ENCODE measurements at regions not wholly inside any gene's neighbourhood (a gene's known extent, or its start where the extent isn't known, plus 50 kb on each side); places are given as distances from the start of the nearest gene placed in this dataset.

DNA sequence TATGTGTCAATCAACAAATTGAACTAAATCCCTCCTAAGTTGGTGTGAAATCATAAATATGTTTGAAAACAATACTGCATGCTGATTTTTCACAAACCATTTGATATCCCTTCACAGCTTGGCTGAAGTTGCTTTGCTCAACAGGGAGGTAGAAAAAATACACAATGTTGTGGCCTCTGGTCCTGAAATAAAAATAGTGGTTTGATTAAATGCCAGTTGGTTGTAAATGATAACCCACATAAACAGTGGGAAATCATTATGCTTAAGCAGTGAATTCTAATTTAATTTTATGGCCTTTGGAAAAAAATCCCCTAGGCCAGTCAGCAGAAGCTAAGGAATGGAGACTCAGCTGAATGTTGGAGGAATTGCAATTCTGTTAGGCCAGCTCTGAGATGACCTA, 359.4 kb upstream of the CWC22 start:
- TF ChIP-seq, protein P1, sequence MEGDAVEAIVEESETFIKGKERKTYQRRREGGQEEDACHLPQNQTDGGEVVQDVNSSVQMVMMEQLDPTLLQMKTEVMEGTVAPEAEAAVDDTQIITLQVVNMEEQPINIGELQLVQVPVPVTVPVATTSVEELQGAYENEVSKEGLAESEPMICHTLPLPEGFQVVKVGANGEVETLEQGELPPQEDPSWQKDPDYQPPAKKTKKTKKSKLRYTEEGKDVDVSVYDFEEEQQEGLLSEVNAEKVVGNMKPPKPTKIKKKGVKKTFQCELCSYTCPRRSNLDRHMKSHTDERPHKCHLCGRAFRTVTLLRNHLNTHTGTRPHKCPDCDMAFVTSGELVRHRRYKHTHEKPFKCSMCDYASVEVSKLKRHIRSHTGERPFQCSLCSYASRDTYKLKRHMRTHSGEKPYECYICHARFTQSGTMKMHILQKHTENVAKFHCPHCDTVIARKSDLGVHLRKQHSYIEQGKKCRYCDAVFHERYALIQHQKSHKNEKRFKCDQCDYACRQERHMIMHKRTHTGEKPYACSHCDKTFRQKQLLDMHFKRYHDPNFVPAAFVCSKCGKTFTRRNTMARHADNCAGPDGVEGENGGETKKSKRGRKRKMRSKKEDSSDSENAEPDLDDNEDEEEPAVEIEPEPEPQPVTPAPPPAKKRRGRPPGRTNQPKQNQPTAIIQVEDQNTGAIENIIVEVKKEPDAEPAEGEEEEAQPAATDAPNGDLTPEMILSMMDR (IDR thresholded peaks at IDR 0.05): no peak
- TF ChIP-seq POLR2A (IDR thresholded peaks at IDR 0.05): no peak
